ENCODE measurements at regions not wholly inside any gene's neighbourhood (a gene's known extent, or its start where the extent isn't known, plus 50 kb on each side); places are given as distances from the start of the nearest gene placed in this dataset.

DNA sequence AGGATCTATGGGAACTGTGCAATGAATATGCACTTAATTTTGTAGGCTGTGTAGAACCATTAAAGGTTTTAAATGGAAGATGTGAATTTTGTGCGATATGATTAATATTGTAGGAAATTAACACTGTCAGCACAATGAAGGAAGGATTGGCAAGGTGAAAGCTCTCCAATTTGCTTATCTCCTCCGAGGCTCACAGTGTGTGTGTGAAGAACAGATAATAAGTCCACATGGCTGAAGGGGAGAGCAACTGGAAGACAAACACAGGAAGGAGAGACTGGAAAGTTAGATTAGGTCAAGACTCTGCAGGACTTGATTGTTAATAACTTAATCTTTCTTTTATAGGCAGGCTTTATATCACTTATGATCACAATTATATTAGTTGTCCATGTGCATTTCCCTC, 269.7 kb upstream of the VRK2 start:
- ATAC-seq = no peak
- TF ChIP-seq ZNF8 (CRISPR knock-in tag; IDR thresholded peaks at IDR 0.05) = no peak
- TF ChIP-seq SNAI2 (CRISPR knock-in tag; IDR thresholded peaks at IDR 0.05) = no peak
- no peak for TF ChIP-seq TCF4 (CRISPR knock-in tag; IDR thresholded peaks at IDR 0.05; ENCODE audit: borderline replicate concordance)

DNA sequence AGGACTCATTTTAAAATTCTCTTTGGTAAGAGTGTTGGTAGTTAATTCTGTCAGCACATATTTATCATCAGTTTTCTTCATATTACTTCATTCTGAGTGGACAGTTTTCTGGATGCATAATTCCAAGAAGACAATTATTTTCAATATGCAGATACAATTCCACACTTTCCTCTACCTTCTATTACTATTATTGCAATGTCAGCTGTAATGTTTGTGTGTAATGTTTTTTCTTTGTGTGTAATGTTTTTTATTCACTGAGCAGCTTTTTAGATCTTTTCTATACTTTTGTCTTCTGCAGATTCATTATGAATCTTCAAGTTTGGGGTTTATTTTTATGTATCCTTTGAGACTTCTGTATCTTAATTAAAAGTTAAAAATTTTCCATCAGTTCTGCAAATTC, 264.0 kb upstream of the VRK2 start:
- no peak for TF ChIP-seq BACH2 (CRISPR knock-in tag; IDR thresholded peaks at IDR 0.05; ENCODE audit: borderline replicate concordance)
- TF ChIP-seq ISL1 (CRISPR knock-in tag; IDR thresholded peaks at IDR 0.05) = no peak
- no peak for TF ChIP-seq CSDC2 (CRISPR knock-in tag; IDR thresholded peaks at IDR 0.05)
- TF ChIP-seq, protein P1, sequence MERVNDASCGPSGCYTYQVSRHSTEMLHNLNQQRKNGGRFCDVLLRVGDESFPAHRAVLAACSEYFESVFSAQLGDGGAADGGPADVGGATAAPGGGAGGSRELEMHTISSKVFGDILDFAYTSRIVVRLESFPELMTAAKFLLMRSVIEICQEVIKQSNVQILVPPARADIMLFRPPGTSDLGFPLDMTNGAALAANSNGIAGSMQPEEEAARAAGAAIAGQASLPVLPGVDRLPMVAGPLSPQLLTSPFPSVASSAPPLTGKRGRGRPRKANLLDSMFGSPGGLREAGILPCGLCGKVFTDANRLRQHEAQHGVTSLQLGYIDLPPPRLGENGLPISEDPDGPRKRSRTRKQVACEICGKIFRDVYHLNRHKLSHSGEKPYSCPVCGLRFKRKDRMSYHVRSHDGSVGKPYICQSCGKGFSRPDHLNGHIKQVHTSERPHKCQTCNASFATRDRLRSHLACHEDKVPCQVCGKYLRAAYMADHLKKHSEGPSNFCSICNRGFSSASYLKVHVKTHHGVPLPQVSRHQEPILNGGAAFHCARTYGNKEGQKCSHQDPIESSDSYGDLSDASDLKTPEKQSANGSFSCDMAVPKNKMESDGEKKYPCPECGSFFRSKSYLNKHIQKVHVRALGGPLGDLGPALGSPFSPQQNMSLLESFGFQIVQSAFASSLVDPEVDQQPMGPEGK (CRISPR knock-in tag; IDR thresholded peaks at IDR 0.05; ENCODE audit: borderline replicate concordance) = no peak
- TF ChIP-seq, protein P2, sequence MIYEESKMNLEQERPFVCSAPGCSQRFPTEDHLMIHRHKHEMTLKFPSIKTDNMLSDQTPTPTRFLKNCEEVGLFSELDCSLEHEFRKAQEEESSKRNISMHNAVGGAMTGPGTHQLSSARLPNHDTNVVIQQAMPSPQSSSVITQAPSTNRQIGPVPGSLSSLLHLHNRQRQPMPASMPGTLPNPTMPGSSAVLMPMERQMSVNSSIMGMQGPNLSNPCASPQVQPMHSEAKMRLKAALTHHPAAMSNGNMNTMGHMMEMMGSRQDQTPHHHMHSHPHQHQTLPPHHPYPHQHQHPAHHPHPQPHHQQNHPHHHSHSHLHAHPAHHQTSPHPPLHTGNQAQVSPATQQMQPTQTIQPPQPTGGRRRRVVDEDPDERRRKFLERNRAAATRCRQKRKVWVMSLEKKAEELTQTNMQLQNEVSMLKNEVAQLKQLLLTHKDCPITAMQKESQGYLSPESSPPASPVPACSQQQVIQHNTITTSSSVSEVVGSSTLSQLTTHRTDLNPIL (CRISPR knock-in tag; IDR thresholded peaks at IDR 0.05; ENCODE audit: low read depth) = no peak
- TF ChIP-seq ZC3H10 (CRISPR knock-in tag; IDR thresholded peaks at IDR 0.05) = no peak
- TF ChIP-seq ZNF565 (CRISPR knock-in tag; conservative IDR thresholded peaks at IDR 0.05; ENCODE audit: low read depth) = no peak
- no peak for TF ChIP-seq RARB (CRISPR knock-in tag; IDR thresholded peaks at IDR 0.05)
- ATAC-seq = no peak

DNA sequence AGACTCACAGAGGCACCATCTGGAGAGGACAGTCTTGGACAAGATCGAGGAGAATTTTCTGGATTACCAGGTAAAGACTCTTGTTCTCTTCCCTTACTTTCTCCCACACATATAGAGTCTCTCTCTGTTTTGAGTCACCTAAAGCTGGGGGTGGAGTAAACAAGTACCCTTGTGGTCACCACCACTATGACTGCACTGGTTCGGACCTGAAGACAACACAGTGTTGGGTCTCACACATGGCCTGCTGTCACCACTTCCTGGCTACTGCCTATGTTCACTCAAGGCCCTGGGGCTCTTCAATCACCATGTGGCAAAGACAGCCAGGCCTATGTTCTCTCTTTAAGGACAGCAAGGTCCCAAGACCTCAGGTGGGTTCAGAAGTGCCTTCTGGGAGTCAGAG, 253.3 kb upstream of the VRK2 start:
- TF ChIP-seq, protein P3, sequence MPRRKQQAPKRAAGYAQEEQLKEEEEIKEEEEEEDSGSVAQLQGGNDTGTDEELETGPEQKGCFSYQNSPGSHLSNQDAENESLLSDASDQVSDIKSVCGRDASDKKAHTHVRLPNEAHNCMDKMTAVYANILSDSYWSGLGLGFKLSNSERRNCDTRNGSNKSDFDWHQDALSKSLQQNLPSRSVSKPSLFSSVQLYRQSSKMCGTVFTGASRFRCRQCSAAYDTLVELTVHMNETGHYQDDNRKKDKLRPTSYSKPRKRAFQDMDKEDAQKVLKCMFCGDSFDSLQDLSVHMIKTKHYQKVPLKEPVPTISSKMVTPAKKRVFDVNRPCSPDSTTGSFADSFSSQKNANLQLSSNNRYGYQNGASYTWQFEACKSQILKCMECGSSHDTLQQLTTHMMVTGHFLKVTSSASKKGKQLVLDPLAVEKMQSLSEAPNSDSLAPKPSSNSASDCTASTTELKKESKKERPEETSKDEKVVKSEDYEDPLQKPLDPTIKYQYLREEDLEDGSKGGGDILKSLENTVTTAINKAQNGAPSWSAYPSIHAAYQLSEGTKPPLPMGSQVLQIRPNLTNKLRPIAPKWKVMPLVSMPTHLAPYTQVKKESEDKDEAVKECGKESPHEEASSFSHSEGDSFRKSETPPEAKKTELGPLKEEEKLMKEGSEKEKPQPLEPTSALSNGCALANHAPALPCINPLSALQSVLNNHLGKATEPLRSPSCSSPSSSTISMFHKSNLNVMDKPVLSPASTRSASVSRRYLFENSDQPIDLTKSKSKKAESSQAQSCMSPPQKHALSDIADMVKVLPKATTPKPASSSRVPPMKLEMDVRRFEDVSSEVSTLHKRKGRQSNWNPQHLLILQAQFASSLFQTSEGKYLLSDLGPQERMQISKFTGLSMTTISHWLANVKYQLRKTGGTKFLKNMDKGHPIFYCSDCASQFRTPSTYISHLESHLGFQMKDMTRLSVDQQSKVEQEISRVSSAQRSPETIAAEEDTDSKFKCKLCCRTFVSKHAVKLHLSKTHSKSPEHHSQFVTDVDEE (CRISPR knock-in tag; IDR thresholded peaks at IDR 0.05) = no peak
- TF ChIP-seq CSDC2 (CRISPR knock-in tag; IDR thresholded peaks at IDR 0.05) = no peak
- no peak for TF ChIP-seq ZNF70 (CRISPR knock-in tag; IDR thresholded peaks at IDR 0.05)
- no peak for TF ChIP-seq ZNF565 (CRISPR knock-in tag; conservative IDR thresholded peaks at IDR 0.05; ENCODE audit: low read depth)
- TF ChIP-seq, protein P1 (CRISPR knock-in tag; IDR thresholded peaks at IDR 0.05; ENCODE audit: borderline replicate concordance) = no peak
- no peak for TF ChIP-seq ZNF8 (CRISPR knock-in tag; IDR thresholded peaks at IDR 0.05)
- no peak for TF ChIP-seq POU6F1 (CRISPR knock-in tag; IDR thresholded peaks at IDR 0.05; ENCODE audit: borderline replicate concordance, low read depth)
- no peak for TF ChIP-seq SNAI2 (CRISPR knock-in tag; IDR thresholded peaks at IDR 0.05)
- no peak for TF ChIP-seq TOX (CRISPR knock-in tag; IDR thresholded peaks at IDR 0.05; ENCODE audit: borderline replicate concordance)
- no peak for TF ChIP-seq ESRRG (CRISPR knock-in tag; IDR thresholded peaks at IDR 0.05)
- no peak for TF ChIP-seq GLIS3 (CRISPR knock-in tag; IDR thresholded peaks at IDR 0.05)
- no peak for TF ChIP-seq ZC3H10 (CRISPR knock-in tag; IDR thresholded peaks at IDR 0.05)
- no peak for ATAC-seq

DNA sequence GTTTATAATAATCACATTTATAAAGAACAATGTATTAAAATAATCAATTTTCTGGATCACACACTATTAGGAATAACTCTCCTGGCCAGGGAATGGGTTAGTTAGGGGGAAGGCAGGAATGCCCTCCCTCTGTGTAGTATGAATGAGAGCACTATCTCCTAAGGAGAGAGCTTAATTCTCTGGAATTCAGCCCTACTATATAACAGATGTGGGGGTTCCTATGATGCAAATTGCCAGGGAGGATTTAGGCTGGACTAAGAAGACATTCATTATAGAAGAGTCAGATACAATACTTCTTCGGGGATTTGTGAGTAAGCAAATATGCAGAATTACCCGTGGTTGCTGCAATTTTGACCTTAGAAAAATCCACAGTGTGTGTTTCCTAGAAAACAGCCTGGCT, 250.1 kb upstream of the VRK2 start:
- no peak for ATAC-seq
- TF ChIP-seq ZC3H10 (CRISPR knock-in tag; IDR thresholded peaks at IDR 0.05) = no peak
- no peak for TF ChIP-seq POU6F1 (CRISPR knock-in tag; IDR thresholded peaks at IDR 0.05; ENCODE audit: borderline replicate concordance, low read depth)
- TF ChIP-seq TCF4 (CRISPR knock-in tag; IDR thresholded peaks at IDR 0.05; ENCODE audit: borderline replicate concordance) = no peak
- no peak for TF ChIP-seq RARB (CRISPR knock-in tag; IDR thresholded peaks at IDR 0.05)
- no peak for TF ChIP-seq PPARA (CRISPR knock-in tag; IDR thresholded peaks at IDR 0.05; ENCODE audit: borderline replicate concordance)
- no peak for TF ChIP-seq ESRRG (CRISPR knock-in tag; IDR thresholded peaks at IDR 0.05)
- TF ChIP-seq ZFP3 (CRISPR knock-in tag; IDR thresholded peaks at IDR 0.05) = no peak
- TF ChIP-seq ARNTL (CRISPR knock-in tag; IDR thresholded peaks at IDR 0.05; ENCODE audit: borderline replicate concordance, low read depth) = no peak
- TF ChIP-seq, protein P3 (CRISPR knock-in tag; IDR thresholded peaks at IDR 0.05) = no peak

Data from SK-N-SH treated with all-trans-retinoic acid at 6 μM for 48 hours (cell line).